GM12864 (cell line): ENCODE measurements at regions not wholly inside any gene's neighbourhood (a gene's known extent, or its start where the extent isn't known, plus 50 kb on each side); places are given as distances from the start of the nearest gene placed in this dataset.
"Not testable (repeated sequence)": the region's sequence is repeated elsewhere in the genome, so short reads cannot be mapped to it uniquely, and the experiment has no call there.

ENCODE experiments used
- DNase-seq: peaks from one replicate; pipeline ENCODE4 v3.0.0-alpha.2; 2011; ENCODE audit warnings: low read depth
- H3K4me3 ChIP-seq: 2 replicates; pipeline ENCODE4 v1.5.1; 2011; ENCODE audit warnings: mild to moderate bottlenecking, low read depth, low read length, control low read depth
- CTCF ChIP-seq: IDR thresholded peaks from 2 replicates; pipeline ENCODE4 v1.5.1; 2011; ENCODE audit warnings: low read depth, mild to moderate bottlenecking, moderate library complexity, low read length, control low read depth, inconsistent platforms; ENCODE audit errors: missing control alignments

DNA sequence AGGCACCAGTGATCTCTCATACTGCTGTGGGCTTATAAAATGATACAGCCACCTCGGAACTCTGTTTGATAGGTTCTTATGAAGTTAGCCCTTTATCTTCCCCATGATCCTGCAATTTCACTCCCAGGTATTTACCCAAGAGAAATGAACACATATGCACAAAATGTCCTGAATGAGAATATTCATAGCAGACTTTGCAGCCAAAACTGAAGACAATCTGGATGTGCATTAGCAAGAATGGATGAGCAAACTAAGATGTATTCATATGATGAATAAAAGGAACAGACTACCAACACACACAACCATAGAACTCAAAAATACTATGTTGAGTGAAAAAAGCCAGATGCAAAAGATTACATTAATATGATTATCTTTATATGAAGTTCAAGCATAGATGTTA is 66.7 kb downstream of the KCNA5 start:
- TF ChIP-seq CTCF: no peak
- H3K4me3 ChIP-seq: no peak overlapping the region
- no peak for DNase-seq

DNA sequence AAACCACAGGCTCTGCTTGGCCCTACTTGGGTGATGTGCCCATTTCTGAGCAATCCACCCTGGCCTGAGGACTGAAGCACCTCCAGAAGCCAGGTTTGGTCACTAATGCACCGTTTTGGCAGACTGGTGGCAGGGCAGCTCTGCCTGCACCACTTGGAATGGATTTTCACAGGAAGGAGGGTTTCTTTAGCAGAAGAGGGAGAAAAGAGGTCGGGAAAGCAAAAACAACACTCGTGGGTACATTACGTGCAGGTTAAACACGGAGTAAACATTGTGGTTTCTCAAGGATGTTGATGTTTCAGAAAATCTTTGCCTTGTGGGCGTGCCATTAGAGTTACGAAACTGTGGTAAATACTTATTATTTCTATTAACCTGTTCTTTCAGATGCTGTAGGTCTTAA is 70.8 kb downstream of the KCNA5 start:
- no peak for DNase-seq
- no peak for TF ChIP-seq CTCF

GRCh38 chr12:5121784-5122183 is 78.1 kb downstream of the KCNA5 start:
- not testable (repeated sequence) for DNase-seq, H3K4me3 ChIP-seq

More for the DNA sequence above, 70.8 kb downstream of the KCNA5 start:
- H3K4me3 ChIP-seq: no peak overlapping the region

- H3K4me3 ChIP-seq, DNase-seq: not testable (repeated sequence)
Measured at GRCh38 chr12:5122256-5122831, 78.7 kb downstream of the KCNA5 start.

DNA sequence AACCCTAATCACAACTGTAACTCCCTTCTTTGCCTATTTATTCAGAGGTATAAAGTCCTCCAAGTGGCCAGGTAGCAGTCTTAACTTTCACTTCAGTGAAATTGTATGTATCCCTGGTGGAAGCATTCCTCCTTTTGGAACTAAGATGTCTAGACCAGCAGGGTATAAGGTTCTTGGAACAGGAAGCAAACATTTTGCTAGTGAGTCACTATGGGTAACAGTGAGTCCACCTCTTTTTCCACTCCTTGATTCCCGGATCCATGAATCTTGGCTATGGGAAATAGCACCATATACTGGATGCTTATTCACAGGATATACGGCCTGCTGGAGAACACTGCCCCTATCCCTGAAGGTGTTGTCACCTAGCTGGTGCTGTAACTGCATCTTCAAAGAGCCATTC is 80.2 kb downstream of the KCNA5 start:
- no peak for DNase-seq
- TF ChIP-seq CTCF: no peak
- H3K4me3 ChIP-seq: no peak overlapping the region

DNA sequence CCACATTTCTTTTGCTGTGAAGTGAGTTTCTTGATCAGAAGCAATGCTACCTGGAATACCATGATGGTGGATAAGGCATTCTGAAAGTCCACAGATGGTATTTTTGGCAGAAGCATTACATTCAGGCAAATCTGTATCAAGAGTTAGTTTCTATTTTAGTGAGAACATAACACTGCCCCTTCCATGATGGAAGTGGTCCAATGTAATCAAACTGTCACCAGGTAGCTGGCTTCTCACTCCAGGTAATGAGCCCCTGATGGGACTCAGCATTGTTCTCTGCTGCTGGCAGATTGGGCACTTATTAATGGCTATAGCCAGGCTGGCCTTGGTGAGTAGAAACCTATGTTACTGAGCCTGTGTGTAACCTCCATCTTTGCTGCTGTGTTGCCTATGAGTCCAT is 80.7 kb downstream of the KCNA5 start:
- no peak for TF ChIP-seq CTCF
- no peak overlapping the region for H3K4me3 ChIP-seq
- no peak for DNase-seq

- H3K4me3 ChIP-seq: no peak overlapping the region
- DNase-seq: no peak
- no peak for TF ChIP-seq CTCF
Measured at GRCh38 chr12:5134861-5135525, 91.3 kb downstream of the KCNA5 start.

GRCh38 chr12:5138256-5138655 is 94.6 kb downstream of the KCNA5 start:
- no peak for DNase-seq
- TF ChIP-seq CTCF: no peak

More at GRCh38 chr12:5138256-5138655, 94.6 kb downstream of the KCNA5 start:
- H3K4me3 ChIP-seq: no peak overlapping the region
